Thyroid gland (tissue), 4 donors: ENCODE measurements at regions not wholly inside any gene's neighbourhood (a gene's known extent, or its start where the extent isn't known, plus 50 kb on each side); places are given as distances from the start of the nearest gene placed in this dataset.

Experiments
- POLR2A ChIP-seq, 2 donors: fragments of 450-650 bp; IDR thresholded peaks; one replicate each; pipeline ENCODE4 v1.6.1; 2017; ENCODE audit warnings: antibody characterized with exemption in 2 of 2, mild to moderate bottlenecking in 2 of 2, moderate library complexity in 1 of 2
- TF ChIP-seq, protein P1 (sequence below), 6 experiments: fragments of 200-600 bp in 3 of 6; fragments of 450-650 bp in 3 of 6; sonication (generic) in 3 of 6; IDR thresholded peaks; one replicate each; pipeline ENCODE4 v1.5.1; 2016 to 2019; ENCODE audit warnings: antibody characterized with exemption in 6 of 6, mild to moderate bottlenecking in 2 of 6, inconsistent platforms in 1 of 6, moderate library complexity in 1 of 6

GRCh38 chr4:56251556-56251955 lies 135.7 kb downstream of the AASDH start:
- TF ChIP-seq, protein P1, sequence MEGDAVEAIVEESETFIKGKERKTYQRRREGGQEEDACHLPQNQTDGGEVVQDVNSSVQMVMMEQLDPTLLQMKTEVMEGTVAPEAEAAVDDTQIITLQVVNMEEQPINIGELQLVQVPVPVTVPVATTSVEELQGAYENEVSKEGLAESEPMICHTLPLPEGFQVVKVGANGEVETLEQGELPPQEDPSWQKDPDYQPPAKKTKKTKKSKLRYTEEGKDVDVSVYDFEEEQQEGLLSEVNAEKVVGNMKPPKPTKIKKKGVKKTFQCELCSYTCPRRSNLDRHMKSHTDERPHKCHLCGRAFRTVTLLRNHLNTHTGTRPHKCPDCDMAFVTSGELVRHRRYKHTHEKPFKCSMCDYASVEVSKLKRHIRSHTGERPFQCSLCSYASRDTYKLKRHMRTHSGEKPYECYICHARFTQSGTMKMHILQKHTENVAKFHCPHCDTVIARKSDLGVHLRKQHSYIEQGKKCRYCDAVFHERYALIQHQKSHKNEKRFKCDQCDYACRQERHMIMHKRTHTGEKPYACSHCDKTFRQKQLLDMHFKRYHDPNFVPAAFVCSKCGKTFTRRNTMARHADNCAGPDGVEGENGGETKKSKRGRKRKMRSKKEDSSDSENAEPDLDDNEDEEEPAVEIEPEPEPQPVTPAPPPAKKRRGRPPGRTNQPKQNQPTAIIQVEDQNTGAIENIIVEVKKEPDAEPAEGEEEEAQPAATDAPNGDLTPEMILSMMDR (IDR thresholded peaks at IDR 0.05) = no peak
- no peak for TF ChIP-seq POLR2A (IDR thresholded peaks at IDR 0.05)
